A673 (cell line): ENCODE measurements at regions not wholly inside any gene's neighbourhood (a gene's known extent, or its start where the extent isn't known, plus 50 kb on each side); places are given as distances from the start of the nearest gene placed in this dataset.

ENCODE experiments used
- BruUV-seq: library from RNA; stranded (reverse); fragments of 400-500 nt; replicated peaks from 2 replicates; lab custom pipeline; 2021; lab: Mats Ljungman, UMichigan
- CTCF ChIA-PET: fragments of 300-600 bp; sonication (Branson Sonifier 250); formaldehyde crosslinking; loops from one replicate; lab custom pipeline; 2022; ENCODE audit warnings: antibody characterized with exemption; lab: Charles Lee
- POLR2A ChIA-PET: fragments of 300-600 bp; sonication (Branson Sonifier 250); formaldehyde crosslinking; loops from one replicate; lab custom pipeline; 2022; ENCODE audit warnings: antibody characterized with exemption; ENCODE audit not compliant: low non-redundant PET; lab: Charles Lee
- DNase-seq: peaks from one replicate; pipeline ENCODE4 v3.0.0-alpha.2; 2015; ENCODE audit warnings: low spot score
- H3K27ac ChIP-seq: fragments of 200-600 bp; sonication (generic); 2 replicates; pipeline ENCODE4 v1.5.1; 2016; ENCODE audit warnings: mixed run types, low read depth, mild to moderate bottlenecking, mixed read lengths, antibody characterized with exemption, low read length; ENCODE audit not compliant: poor library complexity, severe bottlenecking
- H3K27me3 ChIP-seq: fragments of 200-600 bp; sonication (generic); replicated peaks from 2 replicates; pipeline ENCODE4 v1.6.1; 2017; ENCODE audit warnings: mixed run types, low read depth, mild to moderate bottlenecking, mixed read lengths, antibody characterized with exemption, low read length; ENCODE audit not compliant: insufficient read depth, poor library complexity
- H3K36me3 ChIP-seq: fragments of 200-600 bp; sonication (generic); 2 replicates; pipeline ENCODE4 v1.6.1; 2016; ENCODE audit warnings: mixed run types, mild to moderate bottlenecking, mixed read lengths, antibody characterized with exemption, low read length; ENCODE audit not compliant: insufficient read depth, poor library complexity, severe bottlenecking
- H3K4me1 ChIP-seq: fragments of 200-600 bp; sonication (generic); 2 replicates; pipeline ENCODE4 v1.6.1; 2017; ENCODE audit warnings: mixed run types, mild to moderate bottlenecking, mixed read lengths, antibody characterized with exemption, low read length; ENCODE audit not compliant: insufficient read depth, poor library complexity, severe bottlenecking
- H3K4me3 ChIP-seq: fragments of 200-600 bp; sonication (generic); 2 replicates; pipeline ENCODE4 v1.5.1; 2016; ENCODE audit warnings: low read depth, mixed run types, mild to moderate bottlenecking, mixed read lengths, low read length; ENCODE audit not compliant: poor library complexity, severe bottlenecking
- H3K9me3 ChIP-seq: fragments of 200-600 bp; sonication (generic); 2 replicates; pipeline ENCODE4 v1.6.1; 2016; ENCODE audit warnings: mixed run types, low read depth, mild to moderate bottlenecking, mixed read lengths, antibody characterized with exemption, low read length; ENCODE audit not compliant: poor library complexity, severe bottlenecking
- EZH2 ChIP-seq: fragments of 200-600 bp; sonication (generic); IDR thresholded peaks from 2 replicates; pipeline ENCODE4 v1.6.1; 2017; ENCODE audit warnings: borderline replicate concordance, low read depth, mild to moderate bottlenecking, mixed read lengths, antibody characterized with exemption, low read length; ENCODE audit not compliant: poor library complexity, severe bottlenecking
- intact Hi-C: fragments of 100-400 bp; cut with micrococcal nuclease; formaldehyde crosslinking; loops from one replicate; pipeline ENCODE4 v1.10.0; 2022; ENCODE audit not compliant: unreplicated experiment
- TF ChIP-seq, protein P1 (sequence below): fragments of 300-800, 200-600 bp; sonication (generic); conservative IDR thresholded peaks from 2 replicates; pipeline ENCODE4 v1.5.1; 2017; ENCODE audit warnings: low read depth, mild to moderate bottlenecking, antibody characterized with exemption, low read length, moderate library complexity, mixed read lengths

DNA sequence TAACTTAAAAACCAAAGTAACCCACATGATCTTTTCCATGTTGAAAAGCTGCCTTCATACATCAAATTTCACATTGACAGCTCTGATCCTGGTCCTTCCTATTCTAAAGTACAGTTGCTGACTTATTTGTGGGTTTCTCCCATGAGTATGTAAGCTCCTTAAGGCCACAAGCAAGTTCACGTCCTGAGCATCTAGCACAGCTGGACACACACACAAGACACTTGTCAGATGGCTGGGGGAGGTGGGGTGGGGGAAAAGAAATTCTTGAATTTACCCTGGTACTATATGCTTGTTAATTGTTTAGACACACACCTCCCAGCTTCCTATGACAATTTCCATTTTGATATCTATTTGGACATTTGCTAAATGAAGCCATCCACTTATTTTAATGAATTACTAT lies 162.8 kb downstream of the ZIC5 start:
- BruUV-seq, result no TSS peak
- no peak overlapping the region for H3K27ac ChIP-seq
- TF ChIP-seq, protein P1, sequence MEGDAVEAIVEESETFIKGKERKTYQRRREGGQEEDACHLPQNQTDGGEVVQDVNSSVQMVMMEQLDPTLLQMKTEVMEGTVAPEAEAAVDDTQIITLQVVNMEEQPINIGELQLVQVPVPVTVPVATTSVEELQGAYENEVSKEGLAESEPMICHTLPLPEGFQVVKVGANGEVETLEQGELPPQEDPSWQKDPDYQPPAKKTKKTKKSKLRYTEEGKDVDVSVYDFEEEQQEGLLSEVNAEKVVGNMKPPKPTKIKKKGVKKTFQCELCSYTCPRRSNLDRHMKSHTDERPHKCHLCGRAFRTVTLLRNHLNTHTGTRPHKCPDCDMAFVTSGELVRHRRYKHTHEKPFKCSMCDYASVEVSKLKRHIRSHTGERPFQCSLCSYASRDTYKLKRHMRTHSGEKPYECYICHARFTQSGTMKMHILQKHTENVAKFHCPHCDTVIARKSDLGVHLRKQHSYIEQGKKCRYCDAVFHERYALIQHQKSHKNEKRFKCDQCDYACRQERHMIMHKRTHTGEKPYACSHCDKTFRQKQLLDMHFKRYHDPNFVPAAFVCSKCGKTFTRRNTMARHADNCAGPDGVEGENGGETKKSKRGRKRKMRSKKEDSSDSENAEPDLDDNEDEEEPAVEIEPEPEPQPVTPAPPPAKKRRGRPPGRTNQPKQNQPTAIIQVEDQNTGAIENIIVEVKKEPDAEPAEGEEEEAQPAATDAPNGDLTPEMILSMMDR, result no peak
- no peak for TF ChIP-seq EZH2
- no peaks in the 10 kb centered on the region for H3K36me3 ChIP-seq
- H3K27me3 ChIP-seq, result no peaks in the 10 kb centered on the region
- no peak for DNase-seq
- H3K4me3 ChIP-seq, result no peak overlapping the region
- no peaks in the 10 kb centered on the region for H3K9me3 ChIP-seq
- ChIA-PET POLR2A (no interaction called here), CTCF (interaction anchor here (0.6 kb wide), 1 partner anchor 15 kb away, joined by 3 read pairs; no protein-coding TSS in a partner anchor)
- intact Hi-C loops, result no loop called here
- no peaks in the 10 kb centered on the region for H3K4me1 ChIP-seq

DNA sequence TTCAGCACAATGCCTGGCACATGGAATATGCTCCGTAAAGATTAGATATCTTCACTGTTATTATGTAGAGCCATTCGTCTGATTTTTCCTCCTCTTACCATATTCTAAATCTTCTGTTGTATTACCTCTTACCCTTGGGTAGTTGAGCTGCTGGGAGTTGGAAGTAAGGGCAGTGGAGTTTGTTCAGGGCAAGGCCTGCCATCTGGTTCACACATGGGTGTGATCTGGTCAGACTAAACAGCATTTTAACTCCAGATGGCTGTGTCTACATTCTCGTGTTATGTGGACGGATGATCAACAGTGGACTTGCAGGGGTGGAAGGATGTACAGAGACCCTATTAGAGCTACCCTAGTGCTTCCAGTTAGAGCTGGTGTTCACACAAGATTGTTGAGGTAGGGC lies 164.9 kb downstream of the ZIC5 start:
- Histone ChIP-seq H3K36me3 (no peaks in the 10 kb centered on the region), H3K27me3 (no peaks in the 10 kb centered on the region), H3K27ac (no peak overlapping the region), H3K9me3 (no peaks in the 10 kb centered on the region), H3K4me3 (no peak overlapping the region), H3K4me1 (no peaks in the 10 kb centered on the region)
- ChIA-PET CTCF (no interaction called here), POLR2A (no interaction called here)
- no TSS peak for BruUV-seq
- no peak for TF ChIP-seq EZH2
- TF ChIP-seq, protein P1, result no peak
- intact Hi-C loops, result no loop called here
- DNase-seq, result no peak

DNA sequence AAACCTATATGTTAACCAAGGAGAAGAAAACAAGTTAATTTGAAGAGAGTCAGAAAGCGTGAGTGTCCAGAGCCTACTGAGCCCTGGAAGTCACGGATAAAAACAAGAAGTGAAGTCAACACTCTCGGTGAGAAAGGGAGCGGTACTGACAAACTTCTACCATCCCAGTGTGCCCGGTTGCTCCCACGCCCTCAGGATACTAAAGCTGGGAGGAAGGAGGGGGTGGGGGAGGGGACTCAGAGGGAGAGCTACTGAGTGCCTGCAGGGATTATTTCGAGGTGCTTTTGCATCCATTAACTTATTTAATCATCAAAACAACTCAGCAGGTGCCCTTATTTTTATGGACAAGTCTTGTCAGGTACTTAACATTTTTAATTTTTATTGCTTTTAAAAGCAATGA lies 166.2 kb downstream of the ZIC5 start:
- no peak for TF ChIP-seq EZH2
- TF ChIP-seq, protein P1, result no peak
- no peaks in the 10 kb centered on the region for H3K4me1 ChIP-seq
- H3K9me3 ChIP-seq, result no peaks in the 10 kb centered on the region
- DNase-seq, result no peak
- POLR2A ChIA-PET, result no interaction called here
- H3K27ac ChIP-seq, result no peak overlapping the region
- no peak overlapping the region for H3K4me3 ChIP-seq
- H3K27me3 ChIP-seq, result no peaks in the 10 kb centered on the region
- no peaks in the 10 kb centered on the region for H3K36me3 ChIP-seq
- no TSS peak for BruUV-seq
- intact Hi-C loops, result no loop called here
- CTCF ChIA-PET, result no interaction called here
